ENCODE measurements at regions not wholly inside any gene's neighbourhood (a gene's known extent, or its start where the extent isn't known, plus 50 kb on each side); places are given as distances from the start of the nearest gene placed in this dataset.
A peak's percentile ranks its signal among the peaks of the same experiment; 100 is the strongest.

DNA sequence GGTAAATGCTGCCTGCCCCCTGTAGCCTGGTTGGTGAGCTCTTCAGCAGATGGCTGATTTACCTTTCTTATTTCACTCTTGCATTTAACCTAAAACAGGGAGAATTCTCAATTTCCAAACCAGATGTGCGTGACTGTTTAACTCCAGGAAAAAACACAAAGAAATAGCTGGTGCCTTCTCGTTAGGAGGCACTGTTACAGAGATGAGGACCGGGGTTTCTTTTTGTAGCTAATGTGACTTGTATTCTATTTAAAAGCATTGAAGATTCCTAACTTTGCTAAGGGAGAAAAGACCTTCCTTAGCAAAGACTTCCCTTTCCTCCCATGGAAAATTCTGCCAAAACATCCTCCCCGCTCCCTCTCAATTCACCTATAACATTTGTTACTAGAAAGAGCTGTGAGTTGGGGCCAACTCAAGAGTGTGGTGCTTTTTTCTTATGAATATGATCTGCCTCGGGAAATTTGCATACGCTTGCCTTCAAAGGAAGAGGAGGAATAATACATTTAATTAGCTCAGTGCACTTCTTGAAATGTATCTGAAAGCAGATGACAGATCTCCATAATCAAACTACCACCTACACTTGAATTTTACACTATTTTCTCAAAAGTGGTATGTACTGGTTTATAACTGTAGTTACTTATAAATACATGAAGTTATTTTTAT is 102.0 kb upstream of the ARID2 start:
- TF ChIP-seq, protein P1, sequence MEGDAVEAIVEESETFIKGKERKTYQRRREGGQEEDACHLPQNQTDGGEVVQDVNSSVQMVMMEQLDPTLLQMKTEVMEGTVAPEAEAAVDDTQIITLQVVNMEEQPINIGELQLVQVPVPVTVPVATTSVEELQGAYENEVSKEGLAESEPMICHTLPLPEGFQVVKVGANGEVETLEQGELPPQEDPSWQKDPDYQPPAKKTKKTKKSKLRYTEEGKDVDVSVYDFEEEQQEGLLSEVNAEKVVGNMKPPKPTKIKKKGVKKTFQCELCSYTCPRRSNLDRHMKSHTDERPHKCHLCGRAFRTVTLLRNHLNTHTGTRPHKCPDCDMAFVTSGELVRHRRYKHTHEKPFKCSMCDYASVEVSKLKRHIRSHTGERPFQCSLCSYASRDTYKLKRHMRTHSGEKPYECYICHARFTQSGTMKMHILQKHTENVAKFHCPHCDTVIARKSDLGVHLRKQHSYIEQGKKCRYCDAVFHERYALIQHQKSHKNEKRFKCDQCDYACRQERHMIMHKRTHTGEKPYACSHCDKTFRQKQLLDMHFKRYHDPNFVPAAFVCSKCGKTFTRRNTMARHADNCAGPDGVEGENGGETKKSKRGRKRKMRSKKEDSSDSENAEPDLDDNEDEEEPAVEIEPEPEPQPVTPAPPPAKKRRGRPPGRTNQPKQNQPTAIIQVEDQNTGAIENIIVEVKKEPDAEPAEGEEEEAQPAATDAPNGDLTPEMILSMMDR (IDR thresholded peaks at IDR 0.05; ENCODE audit: low read depth, low read length) = 0 out of 2 replicates have a peak, but pooled peaks have one; percentile 5
- TF ChIP-seq EZH2phosphoT487 (IDR thresholded peaks at IDR 0.05; ENCODE audit: low read depth) = no peak
